ENCODE measurements at regions not wholly inside any gene's neighbourhood (a gene's known extent, or its start where the extent isn't known, plus 50 kb on each side); places are given as distances from the start of the nearest gene placed in this dataset.

DNA sequence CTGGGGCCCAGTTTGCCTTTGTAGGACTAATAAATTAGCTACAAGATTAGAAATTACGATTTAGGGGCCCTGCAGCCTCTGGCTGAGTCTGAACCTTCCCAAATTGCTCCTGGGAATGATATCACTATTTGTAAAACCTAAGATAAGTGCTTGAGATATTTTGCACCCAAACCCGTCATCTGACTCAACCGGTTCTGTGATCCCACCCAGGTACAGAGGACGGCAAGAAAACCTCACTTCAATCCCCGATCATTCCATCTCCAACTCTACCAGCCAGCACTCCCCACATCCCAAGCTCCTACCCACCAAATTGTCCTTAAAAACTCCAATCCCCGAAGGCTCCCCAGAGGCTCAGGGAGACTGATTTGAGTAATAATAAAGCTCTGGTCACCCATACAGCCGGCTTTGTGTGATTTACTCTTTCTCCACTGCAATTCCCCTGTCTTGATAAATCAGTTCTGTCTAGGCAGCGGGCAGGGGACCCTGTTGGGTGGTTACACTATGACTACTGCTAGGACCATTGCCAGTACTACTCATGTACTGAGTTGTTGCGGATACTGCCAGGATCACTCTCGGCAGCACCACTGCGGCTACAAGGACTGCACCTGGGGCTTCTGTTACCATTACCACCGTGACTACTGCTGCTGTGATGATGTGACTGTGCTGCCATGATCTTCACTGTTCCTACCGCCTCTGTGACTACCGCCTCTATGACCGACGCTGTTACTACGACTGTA lies 73.1 kb downstream of the IRF8 start:
- DNase-seq = no peak

DNA sequence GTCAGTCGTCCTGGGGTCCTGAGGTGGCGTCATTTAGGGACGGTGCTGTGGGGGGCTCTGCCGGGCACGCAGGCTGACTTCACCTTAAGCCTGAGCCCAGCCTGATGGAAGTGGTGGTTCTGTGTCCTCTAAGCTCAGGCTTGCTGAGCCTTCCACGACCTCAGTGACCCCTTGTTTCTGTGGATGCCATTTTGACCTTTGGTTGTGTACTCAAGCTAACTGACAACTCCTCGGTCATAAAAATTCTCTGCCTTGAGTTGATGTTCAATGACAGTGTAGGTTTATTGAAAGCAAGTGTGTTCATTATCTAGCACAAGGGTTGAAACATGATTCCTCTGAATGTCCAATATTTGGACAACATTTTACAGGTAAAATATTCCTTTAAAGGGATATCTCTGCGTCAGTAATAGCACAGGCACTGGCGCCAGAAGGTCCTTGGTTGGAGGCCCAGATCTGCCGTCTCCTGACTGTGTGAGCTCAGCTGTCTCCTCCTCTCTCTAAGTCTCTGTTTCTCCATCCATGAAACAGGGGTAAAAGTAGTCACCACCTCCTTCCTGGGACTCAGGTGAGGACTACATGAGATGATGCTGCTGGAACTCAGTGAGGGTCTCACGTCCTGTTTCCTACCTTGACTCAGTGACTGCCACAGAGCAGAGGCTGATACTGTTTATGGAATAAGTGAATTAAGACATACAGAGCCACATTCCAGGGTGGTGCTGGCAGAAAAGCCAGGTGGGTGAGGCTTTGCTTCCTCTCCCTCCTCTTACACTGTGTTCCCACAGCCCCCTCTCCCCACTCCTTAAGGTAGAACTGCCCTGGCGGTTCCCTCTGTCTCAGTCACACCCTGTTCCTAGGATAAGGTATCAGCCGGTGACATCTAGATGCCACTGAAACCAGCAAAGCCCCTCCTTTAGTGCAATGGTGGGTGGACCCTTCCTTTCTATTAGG lies 75.7 kb downstream of the IRF8 start:
- DNase-seq = no peak

DNA sequence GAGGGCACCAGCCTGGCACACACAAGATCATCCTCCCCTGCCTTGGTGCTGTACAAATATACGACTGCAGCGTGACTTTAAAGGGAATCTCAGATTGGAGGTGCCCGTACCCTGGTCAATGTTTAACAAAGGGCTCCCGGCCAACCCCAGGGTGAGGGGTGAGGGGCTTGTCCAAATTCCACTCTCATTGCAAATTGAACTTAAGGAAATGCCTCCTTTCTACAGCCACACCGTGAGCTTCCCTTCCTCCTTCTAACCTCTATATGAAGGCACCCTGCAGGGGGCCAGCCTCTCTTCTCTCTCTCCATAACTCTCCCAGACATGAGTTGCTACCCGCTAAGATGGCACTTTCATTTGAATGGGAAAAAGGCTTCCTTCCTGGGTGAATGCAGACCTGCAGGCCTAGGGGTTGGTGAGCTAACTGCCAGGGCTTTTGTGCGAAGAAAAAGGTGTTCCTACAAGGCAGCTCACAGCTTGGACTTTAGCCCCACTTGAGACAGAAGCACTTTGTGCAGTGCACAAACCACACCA lies 76.6 kb downstream of the IRF8 start:
- DNase-seq = no peak

DNA sequence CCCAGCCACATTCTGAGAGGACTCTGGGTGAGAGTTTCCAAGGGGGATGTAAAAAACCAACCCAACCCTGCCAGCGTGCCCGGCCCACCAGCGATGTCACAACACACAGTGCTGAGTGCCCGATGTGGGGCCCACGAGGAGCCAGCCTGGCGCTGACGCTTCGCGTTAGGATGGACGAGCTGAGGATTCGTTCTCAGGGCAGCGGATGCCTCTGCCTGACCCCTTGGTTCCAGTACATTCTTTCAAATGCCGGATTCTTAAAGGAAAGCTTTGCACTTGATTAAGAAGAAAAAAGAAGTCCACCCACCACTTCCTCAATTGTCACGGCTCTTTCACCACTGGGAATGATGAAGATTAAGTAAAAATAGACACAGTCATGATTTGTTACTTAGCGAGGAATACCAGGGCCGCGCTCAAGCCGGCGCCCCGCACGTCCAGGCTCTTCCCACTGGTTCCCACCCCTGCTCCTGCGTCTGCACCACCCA lies 79.4 kb downstream of the IRF8 start:
- no peak for DNase-seq

DNA sequence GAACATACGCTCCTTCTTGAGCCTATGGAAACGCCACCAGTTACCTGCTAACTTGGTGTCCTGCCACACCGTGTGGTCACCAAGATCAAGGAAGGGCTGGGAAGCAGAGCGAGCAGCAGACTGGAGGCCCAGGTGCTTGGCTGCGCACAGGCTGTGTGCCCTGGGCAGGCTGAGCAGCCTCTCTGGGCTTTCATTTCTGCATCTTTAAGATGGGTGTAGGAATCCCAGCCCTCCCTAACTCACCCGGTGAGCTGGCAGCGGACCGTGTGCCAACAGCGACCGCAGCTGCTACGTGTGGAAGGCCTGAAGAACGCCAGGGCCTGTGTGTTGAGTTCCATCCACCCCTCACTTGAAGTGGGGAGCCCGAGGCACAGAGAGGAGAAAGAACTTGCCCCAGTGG lies 80.0 kb downstream of the IRF8 start:
- DNase-seq = no peak

DNA sequence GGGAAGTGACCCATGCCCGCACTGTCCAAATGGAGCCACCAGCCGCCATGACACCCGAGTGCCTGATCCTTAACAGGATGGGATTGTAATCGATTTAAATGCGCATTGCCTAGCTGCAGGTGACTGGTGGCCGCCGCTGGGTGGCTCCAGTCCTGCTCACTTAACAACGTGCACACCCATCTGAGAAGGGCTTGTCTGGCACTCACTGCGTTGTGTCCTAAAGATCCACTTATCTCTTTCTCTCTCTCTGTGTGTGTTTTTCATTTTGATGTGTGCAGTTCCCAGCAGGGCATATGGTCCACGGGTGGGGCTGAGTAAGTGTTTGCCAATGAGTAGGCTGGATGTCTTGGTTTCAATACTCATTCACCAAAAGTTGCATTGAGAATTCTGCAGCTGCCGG lies 80.6 kb downstream of the IRF8 start:
- no peak for DNase-seq

DNA sequence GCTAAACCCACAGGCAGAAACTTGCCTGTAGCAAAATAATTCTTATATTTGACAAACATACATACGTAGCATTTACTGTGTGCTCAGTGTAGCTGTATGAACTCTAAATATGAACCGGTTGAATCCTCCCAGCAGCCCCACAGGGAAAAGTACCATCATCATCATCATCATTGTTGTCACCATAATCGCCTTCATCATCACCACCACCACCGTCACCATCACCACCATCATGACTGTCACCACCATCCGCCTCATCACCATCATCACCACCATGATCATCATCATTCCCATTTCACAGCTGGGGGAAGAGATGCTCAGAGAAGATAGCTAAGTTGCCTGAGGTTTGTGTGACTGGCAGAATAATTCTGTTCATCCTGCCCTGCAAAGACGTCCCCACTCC lies 81.7 kb downstream of the IRF8 start:
- DNase-seq = no peak

DNA sequence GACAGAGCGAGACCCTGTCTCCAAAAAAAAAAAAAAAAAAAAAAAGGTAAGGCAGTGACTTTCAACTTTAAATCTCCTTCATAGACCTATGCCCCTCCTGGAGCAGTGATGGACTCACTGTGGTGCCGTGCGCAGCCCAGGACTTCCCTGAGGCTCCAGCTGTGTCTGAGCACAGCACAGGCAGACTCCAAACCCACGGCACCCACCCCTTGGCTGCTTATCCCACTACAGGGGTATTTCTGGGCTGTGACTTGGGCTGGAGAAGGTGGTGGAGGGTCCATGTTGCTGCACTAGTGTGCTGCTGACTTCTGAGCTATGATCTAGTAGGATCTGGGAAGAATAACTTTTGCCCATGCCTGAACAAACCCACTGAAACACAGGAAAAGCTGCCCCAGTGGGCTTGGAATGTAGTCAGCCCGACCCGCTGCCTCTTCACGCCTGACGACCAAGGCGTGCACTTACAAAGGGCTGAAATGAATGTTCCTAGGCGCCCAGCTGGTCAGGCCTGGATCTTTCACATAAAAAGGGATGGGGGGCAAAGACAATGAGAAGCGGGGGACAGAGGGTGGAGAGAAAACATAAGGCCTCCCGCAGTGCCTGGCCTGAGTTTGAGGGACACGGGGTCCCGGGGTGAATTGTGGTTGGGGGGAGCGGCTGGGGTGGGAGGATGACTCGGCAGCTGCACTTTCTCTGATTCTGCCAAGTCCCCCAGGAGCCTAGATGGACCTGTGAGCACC lies 83.0 kb downstream of the IRF8 start:
- no peak for DNase-seq

DNA sequence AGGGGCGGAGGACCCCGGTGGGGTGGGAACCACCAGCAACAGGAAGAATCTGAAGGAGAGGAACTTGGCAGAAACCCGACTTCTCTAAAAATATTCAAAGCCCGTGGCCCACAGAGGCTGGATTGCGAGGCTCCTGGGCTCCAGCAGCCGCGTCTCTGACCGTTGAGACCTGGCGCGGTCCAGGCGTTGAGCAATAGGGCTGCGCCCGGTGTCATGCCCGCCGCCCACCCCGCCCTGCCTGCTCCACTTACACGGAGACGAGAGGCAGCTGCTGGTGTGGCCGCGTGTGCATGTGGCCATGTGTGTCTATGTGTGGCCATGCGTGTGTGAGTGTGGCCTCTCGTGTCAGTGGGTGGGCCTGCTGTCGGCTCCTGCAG lies 83.6 kb downstream of the IRF8 start:
- DNase-seq = no peak

DNA sequence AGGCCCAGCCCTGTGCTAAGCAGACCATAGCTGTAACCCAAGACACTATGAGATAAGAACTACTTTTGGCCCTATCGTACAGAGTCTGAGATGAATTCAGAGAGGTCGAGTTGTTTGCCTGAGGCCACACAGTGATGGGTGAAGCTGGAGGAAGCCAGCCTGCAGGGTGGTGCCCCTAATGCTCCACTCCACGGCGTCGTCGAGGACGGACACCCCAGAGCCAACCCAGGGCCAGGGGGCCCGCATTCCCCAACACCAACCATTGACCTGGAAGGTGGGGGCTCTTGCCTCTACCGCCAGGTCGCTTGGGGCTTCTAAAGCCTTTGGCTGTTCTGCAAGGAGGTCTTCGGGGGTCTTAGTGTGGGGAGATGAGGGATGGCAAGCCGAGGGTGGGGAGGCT lies 84.1 kb downstream of the IRF8 start:
- no peak for DNase-seq

DNA sequence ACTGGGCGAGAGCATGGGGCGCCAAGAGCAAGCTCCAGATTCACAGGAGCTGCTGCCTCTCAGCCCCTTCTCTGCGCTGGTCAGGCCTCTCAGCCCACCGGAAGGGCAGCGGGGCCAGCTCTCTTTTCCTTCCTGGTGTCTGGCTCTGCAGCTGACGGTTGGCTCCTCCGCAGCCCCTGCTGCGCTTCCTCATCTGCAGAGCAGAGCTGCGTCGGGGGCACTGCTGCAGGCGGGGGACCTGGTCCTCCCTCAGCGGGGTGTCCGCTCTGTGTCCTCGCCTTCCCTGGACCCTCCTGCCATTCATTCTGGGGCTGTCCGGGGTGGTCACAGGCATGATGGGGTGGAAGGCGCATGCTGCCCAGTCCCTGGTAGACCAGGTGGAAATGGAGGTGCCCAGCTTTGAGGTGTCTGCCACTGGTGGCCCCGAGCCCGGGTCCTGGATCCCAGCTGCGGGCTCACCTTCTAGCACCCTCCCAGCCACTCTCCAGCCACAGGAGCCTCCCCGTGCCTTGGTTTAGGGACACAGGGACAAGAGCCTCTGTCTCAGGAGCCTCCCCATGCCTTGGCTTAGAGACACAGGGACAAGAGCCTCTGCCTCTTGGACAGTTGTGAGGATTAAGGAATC lies 84.8 kb downstream of the IRF8 start:
- no peak for DNase-seq

DNA sequence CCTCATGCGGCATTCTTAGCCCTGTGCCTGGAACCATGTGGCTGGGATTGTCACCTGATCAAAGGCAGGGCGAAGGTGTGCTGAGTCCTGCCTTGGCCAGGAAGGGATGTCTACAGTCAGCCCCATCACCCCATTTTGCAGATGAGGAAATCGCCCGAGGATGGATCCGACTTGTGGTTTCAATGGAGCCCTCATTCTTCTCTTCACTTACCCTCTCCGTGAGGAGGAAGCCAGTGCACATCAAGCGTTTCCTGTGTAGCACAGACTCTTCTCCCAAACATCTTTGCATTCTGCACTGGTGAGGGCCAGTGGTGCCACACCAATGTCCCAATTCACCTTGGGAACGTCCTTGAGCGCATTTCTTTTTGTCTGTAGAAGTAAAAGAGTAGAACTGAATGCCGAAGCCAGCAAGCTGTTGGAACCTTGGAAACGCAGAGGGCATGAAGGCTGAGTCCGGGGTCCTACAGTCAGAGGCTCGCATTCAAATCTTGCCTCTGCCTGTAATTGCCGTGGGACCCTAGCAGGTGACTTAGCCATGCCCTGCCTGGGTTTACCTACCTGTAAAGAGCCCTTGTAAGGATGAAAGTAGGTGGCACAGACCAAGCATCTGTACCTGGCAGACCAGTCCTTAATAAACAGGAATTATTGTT lies 85.4 kb downstream of the IRF8 start:
- DNase-seq = no peak

DNA sequence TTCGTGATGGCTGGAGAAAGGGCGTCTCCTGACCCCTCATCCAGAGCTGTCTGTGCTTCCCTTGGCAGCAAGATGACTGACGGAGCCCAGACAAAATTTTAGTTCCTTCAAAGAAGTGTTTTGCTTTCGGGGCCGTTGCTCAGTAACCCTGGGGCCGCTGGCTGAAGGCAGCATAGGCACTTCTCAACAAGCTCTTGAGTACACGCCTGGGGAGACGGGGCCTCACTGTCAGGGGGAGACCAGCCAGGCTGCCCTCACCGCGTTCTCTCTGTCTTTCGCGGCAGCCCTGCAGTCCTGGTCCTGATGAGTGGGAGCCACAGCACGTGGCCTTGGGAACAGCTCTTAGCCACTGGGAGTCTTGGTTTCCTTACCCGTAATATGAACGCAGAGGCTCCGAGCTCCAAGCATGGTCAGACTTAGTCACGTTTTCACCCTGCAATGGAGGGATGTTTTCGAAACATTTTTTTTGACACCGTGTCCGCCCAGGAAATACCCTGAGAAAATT lies 86.0 kb downstream of the IRF8 start:
- DNase-seq = no peak

DNA sequence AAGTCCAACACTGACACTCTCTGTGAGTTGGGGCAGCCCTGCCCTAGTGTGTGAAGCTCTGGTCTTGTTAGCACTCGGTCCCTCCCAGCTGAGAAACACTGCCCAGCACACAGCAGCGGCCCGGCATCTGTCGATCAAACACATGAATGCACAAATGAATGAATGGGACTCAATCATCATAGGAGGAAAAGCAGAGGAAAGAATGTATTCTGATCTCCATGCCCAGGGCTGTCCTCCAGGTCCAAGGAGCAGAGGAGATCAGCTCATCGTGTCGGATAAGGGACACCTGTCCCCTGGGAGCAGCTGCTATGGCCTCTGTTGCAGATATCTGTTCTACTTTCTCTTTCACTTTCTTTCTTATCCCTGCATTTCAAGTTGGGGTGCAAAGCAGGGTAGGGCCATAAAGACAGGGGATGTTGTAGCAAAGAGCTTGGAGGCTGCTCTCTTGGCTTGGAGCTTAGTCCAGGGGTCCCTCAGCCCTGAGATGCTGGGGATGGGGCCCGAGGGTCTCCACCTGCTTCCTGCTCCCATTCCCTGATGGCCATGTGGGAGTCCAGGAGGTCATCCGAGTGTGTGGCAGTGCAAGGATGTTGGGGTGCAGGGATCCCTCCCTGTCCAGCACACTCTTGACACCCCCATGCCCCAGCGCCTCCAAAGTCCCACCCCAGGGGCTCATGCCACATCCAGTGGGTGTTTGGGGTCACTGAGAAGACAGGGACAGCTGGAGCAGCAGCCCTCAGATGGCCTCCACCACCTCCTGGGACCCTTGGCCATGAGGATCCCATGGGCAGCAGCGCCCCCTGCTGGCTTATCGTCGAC lies 88.2 kb downstream of the IRF8 start:
- no peak for DNase-seq

DNA sequence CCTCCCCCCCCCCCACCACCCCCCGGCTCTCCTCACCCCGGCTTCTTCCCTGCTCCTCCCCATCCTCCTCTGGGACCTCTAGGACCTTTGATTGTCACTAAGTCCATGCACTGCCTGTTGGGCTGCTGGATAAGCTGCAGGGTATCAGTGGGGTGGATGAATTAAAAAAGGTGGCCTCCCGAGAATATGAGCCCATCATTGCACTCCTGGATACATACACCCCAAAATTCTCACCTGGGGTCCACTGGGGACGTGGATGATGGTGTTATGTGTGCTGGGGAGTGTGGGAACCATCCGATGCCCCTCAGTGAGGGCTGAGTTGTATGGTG lies 88.8 kb downstream of the IRF8 start:
- no peak for DNase-seq

DNA sequence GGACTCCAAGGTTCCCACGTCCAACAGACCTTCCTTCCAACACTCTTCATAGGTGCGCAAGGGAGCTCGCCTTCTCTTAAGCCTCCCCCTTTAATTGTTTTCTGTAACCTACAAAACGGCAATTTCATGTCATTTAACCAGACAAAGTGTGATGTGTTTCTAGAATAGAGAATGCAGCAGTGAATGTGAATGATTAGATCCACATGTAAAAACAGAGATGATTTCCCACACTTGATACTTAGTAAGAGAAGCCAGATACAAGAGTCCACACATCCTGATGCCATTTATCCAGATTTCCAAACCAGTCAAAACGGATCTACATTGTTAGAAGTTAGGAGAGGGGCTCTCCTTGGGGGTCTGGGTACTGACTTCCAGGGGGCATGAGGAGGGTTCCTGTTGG lies 89.3 kb downstream of the IRF8 start:
- DNase-seq = no peak

DNA sequence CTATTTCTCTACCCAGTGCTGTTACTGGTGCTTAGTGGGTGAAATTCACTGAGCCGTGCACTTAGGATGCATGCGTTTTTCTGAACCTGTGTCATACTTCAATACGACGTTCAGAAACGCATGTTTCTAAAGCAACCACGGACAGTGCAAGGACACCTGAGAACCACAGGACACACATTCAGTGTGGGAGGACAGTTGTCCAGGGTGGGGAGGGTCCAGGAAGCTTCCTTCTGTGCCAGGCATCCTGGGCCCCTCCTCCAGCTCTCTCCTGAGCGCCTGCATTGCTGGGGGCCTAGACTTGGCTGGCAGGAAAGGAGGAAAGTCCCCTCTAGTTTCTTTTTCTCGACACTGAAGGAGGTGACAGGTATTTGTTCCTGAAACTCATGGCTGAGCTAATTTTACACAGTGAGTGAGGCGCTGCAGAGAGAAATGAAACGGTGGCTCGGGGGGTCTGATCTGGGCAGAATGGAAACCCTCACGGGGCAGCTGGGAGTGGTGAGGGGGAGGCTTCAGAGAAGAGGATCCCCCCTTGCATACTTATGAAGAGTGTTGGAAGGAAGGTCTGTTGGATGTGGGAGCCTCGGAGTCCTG lies 89.9 kb downstream of the IRF8 start:
- no peak for DNase-seq

DNA sequence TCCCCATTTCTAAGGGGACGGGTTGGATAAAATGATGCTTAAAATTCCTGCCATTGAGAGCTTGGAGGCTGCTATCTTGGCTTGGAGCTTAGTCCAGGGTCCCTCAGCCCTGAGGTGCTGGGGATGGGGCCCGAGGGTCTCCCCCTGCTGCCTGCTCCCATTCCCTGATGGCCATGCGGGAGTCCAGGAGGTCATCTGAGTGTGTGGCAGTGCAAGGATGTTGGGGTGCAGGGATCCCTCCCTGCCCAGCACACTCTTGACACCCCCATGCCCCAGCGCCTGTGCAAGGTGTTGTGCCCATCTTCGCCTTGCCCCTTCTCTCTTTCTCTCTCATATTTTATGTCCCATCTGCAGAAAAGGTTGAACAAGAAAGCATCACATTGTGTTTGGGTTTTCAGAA lies 90.4 kb downstream of the IRF8 start:
- DNase-seq = no peak

DNA sequence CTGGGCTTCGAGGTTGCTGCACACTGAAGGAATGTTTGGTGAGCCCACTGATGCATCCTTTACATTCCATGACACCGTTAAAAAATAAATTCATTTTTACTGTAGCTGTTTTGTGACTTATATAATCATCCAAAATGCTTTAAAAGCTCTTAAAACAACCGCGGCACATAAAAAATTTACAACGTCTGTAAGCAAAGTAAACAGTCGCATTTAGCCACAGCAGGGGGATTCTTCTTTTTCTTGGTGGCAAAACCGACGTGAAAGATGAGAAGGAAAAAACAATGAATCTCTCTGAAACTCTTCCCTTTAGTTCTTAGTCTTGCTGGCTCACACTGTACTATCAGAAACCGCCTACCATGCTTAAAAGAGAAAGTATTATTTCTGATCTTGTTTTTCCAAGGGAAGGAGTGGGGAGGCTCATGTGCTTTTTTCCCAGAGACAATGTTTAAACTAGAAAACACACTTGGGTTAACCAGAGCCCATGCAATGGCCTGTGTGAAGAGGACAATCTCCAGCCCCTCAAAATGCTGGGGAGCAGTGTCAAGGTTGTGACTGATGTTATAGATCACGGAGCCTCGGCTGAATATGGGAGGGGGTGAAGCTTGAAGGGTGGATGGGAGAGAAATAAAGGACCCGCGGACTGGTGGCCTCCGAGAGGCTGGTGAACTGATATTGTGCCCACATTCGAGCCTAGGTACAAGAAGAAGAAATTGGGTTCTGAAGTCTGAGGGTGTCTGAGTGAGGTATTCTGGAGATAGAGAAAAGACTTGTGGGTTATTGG lies 91.1 kb downstream of the IRF8 start:
- DNase-seq = no peak

DNA sequence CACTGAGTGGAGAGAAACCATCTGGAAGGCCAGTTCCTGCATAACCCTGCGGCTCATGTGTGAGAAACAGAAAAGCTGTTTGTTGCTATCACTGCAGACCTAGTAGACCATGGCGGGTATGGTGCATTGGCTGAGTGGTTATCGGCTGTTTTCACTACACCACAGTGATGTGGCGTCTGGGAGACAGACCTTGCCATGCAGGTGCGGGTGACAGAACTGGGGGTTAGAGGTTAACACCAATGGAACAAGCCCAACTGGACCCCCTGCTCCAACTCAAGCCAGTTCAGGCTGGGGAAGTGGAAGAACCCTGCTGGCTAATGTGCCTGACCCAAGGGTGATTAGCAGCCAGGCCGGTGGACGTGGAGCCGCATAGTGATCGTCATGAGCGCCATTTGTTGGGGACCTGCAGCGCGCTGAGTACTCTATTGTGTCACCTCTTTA lies 91.9 kb downstream of the IRF8 start:
- DNase-seq = no peak

Measured in NCI-H1105 (cell line).